ELR (cell line): ENCODE measurements at regions not wholly inside any gene's neighbourhood (a gene's known extent, or its start where the extent isn't known, plus 50 kb on each side); places are given as distances from the start of the nearest gene placed in this dataset.
A peak's percentile ranks its signal among the peaks of the same experiment; 100 is the strongest.

ENCODE experiments used
- DNase-seq: peaks from one replicate; pipeline ENCODE4 v3.0.0-alpha.2; 2015; ENCODE audit warnings: low read depth

DNA sequence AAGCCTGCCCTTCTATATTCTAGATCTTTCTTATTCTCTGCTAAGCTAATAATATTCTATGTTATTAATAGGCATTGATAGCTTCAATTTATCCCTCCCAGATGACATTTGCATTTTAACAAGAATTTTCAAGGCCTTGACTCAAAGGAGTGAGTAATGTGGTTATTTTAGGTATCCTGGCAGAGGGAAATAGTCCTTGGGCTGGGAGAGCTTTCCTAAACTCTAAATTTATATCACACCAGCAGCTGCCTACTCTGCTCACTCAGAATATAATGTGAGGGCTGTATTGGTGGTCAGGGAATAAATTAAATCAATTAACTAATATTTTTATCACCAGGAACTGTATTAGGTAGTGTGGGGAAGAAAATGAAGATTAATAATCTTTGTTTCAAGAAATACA, 74.8 kb upstream of the ADAM23 start:
- no peak for DNase-seq

- DNase-seq = no peak
Measured at GRCh38 chr2:206368933-206369569, 74.3 kb upstream of the ADAM23 start.

GRCh38 chr2:206375956-206376355, 67.4 kb upstream of the ADAM23 start:
- no peak for DNase-seq

GRCh38 chr2:206378835-206379234, 64.5 kb upstream of the ADAM23 start:
- DNase-seq = peak; percentile 24

DNA sequence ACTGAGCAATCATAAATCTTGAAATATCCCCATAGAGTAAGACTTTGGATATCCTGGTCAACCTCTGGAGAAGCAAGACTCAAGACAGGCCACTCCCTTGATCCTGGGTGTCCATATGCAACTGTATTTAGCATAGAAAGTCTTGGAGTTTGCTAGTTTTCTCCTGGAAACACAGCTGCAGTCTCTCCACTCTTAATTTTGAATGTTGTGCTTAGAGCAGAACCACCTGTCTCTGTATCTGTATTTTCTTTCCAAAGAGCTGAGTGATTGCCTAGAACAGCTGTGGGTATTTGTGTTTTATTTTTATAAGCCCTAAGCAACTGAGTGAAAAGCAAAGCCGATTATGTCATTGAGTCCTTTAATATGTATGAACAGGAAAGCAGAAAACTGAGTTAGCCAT, 64.1 kb upstream of the ADAM23 start:
- no peak for DNase-seq

GRCh38 chr2:206379886-206380285, 63.4 kb upstream of the ADAM23 start:
- DNase-seq = no peak

- no peak for DNase-seq
Measured at GRCh38 chr2:206381881-206382280, 61.5 kb upstream of the ADAM23 start.

DNA sequence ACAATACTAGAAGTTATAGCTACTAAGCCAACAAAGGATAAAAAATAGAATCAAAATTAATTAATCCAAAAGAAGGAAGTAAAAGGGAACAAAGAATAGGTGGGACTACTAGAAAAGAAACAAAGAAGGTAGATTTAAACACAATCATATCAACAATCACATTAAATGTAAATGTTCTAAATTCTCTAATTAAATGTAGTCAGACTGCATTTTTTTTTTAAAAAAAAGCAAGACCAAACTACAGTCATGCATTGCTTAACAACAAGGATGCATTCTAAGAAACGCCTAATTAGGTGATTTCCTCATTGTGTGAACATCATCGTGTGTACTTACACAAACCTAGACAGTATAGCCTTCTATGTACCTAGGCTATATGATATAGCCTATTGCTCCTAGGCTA, 59.7 kb upstream of the ADAM23 start:
- DNase-seq = no peak

DNA sequence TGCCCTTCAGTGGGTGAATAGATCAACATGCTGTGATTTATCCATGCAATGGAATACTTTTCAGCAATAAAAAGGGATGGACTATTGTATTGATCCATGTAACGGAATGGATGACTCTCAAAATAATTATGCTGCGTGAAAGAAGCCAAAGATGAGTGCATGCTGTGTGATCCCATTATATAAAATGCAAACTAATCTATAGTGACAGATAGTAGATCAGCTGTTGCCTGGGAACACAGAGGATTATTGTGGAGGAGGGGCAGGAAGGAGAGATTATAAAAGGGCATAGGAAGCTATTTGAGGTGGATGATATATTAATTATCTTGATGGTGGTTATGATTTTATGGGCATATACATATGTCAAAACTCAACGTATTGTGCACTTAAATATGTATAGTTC, 55.5 kb upstream of the ADAM23 start:
- no peak for DNase-seq

- no peak for DNase-seq
Measured at GRCh38 chr2:206388698-206389097, 54.6 kb upstream of the ADAM23 start.

- no peak for DNase-seq
Measured at GRCh38 chr2:206389164-206389563, 54.2 kb upstream of the ADAM23 start.

GRCh38 chr2:206390181-206390580, 53.2 kb upstream of the ADAM23 start:
- DNase-seq = no peak

- peak; percentile 64 for DNase-seq
Measured at GRCh38 chr2:206392118-206392517, 51.2 kb upstream of the ADAM23 start.
